ENCODE measurements at regions not wholly inside any gene's neighbourhood (a gene's known extent, or its start where the extent isn't known, plus 50 kb on each side); places are given as distances from the start of the nearest gene placed in this dataset.

DNA sequence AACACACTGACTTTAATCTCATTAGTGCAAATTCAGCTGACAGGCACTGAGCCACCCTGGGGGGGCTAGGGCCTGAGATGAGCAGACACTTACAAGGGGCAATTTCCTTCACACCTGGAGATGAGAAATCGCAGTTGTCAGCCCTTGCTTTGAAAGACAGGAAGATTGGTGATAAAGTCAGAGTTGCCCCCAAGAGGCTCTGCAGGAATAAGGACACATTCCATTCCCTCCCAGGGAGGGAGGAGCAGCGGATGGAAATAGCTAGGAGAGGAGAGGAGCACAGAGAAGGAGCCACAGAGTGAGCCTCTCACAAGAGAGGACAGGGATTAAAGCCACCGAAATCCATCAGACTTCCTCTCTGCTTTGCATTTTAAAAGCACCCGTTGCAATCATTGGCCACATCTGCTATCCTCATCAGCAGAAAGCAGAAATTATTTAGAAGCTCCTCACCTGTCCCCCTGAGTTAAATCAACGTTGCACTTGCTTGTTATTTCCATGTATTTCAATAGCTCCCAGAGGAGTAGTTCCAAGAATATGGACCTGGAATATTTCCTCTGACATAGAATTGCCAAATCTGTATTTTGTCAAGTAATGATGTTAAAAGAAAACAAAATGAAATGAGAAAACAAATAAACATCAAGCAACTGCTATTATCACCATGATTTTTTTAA, 213.7 kb downstream of the BARX2 start:
- DNase-seq (ENCODE audit: low read depth) = no peak
- TF ChIP-seq, protein P1, sequence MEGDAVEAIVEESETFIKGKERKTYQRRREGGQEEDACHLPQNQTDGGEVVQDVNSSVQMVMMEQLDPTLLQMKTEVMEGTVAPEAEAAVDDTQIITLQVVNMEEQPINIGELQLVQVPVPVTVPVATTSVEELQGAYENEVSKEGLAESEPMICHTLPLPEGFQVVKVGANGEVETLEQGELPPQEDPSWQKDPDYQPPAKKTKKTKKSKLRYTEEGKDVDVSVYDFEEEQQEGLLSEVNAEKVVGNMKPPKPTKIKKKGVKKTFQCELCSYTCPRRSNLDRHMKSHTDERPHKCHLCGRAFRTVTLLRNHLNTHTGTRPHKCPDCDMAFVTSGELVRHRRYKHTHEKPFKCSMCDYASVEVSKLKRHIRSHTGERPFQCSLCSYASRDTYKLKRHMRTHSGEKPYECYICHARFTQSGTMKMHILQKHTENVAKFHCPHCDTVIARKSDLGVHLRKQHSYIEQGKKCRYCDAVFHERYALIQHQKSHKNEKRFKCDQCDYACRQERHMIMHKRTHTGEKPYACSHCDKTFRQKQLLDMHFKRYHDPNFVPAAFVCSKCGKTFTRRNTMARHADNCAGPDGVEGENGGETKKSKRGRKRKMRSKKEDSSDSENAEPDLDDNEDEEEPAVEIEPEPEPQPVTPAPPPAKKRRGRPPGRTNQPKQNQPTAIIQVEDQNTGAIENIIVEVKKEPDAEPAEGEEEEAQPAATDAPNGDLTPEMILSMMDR (conservative IDR thresholded peaks at IDR 0.05; ENCODE audit: low read depth, low read length) = no peak

DNA sequence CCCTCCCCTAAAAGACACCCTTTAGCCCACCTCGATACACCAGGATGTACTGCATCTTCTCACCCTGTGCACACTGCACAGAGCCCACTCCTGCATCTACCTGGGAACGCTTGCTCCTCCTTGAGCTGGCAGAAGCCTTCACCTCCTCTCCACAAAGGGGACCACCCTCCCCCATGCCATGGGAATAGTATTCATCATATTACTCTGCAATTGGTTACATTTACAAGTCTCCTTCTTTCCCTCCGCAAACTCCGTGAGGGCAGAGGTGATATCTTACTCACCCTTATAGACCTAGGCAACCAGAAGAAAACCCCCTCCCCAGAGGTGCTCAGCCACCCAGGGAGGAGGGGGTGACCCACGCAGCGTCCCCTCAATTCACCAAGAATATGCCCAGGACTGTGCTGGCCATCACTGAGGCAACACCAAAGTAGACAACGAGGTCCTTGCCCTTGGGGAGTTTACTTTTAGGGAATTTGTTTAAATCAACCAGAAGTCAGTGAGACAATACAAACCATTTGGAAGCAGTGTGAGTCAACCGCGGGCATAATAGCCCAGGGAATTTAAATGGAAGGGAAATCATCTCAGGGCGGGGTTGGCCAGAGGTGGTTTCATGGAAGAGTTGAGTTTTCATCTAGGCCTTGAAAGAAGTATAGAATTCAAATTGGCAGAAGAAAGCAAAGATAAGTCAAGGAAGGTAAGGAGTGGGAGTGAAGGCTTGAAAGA, 214.5 kb downstream of the BARX2 start:
- no peak for DNase-seq (ENCODE audit: low read depth)
- TF ChIP-seq, protein P1 (conservative IDR thresholded peaks at IDR 0.05; ENCODE audit: low read depth, low read length) = no peak
- no peak overlapping the region for H3K4me3 ChIP-seq (ENCODE audit: low read depth, low read length)

More for the DNA sequence above, 213.7 kb downstream of the BARX2 start:
- no peak overlapping the region for H3K4me3 ChIP-seq (ENCODE audit: low read depth, low read length)

DNA sequence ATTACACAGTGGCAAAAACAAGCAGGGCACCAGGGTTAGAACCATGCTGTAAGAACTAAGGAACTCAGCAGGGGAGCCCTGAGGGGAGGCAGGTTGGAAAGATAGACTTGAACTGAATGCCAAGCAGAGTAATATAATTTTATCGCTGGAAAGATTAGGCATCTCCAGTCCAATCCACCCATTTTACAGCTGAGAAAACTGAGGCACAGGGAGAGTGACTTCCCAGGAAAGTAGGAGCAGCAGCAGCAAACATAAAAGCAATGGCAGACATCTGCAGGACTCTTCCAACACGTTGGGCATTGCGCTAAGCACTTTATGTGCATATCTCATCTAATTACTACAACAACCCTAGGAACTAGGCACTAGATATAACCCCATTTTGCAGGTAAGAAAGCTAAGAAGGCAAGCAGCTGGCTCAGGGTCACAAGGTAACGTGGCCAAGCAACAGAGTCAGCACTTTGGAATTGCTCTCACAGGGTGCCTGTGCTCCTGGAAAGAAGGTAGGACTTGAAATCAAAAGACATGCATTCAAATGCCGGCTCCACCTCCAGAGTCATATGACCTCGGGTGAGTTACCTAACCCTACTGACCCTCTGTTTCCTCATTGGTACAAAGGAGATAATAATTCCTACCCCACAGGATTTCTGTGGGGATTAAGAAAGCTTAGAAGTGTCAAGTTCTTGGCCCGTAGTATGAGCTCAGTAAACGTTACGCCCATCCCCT, 215.3 kb downstream of the BARX2 start:
- H3K4me3 ChIP-seq (ENCODE audit: low read depth, low read length) = no peak overlapping the region
- TF ChIP-seq, protein P1 (conservative IDR thresholded peaks at IDR 0.05; ENCODE audit: low read depth, low read length) = no peak
- no peak for DNase-seq (ENCODE audit: low read depth)

DNA sequence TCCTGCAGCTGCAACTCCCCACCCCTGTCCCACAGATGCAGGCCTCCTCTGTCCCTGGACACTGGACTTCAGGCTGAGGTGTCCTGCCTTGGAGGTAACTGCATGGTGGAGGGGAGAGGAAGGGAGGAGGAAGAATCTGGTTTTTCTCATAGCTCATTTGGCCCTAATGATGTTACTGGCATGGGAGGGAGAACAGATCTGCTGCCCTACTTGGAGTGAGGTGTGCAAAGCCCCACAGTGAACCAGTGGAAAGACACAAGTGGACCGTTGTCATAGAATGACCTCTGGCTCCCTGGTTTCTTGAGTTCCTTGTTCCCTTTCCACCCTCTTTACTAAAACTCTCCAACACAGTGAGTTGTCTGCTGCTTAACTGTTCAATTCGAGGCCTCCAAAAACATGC, 215.9 kb downstream of the BARX2 start:
- TF ChIP-seq, protein P1 (conservative IDR thresholded peaks at IDR 0.05; ENCODE audit: low read depth, low read length) = no peak
- no peak overlapping the region for H3K4me3 ChIP-seq (ENCODE audit: low read depth, low read length)
- no peak for DNase-seq (ENCODE audit: low read depth)

DNA sequence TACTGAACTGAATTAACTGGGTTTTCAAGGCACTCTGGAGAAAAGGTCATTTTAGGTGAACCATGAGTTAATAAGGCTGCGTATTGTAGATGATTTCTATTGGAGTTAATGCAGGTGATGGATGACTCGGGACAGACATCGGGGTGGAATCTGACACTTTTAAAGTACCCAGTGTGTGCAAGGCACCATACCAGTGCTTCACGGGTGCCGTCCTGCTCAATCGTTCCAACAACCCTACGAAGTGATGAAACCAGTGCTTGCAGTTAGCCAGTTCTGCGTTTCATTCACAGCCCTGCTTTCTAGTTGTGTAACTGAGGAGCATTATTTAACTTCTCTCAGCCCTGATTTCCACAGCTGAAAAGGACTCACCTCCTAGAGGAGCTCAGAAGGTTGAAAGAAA, 216.5 kb downstream of the BARX2 start:
- no peak overlapping the region for H3K4me3 ChIP-seq (ENCODE audit: low read depth, low read length)
- TF ChIP-seq, protein P1 (conservative IDR thresholded peaks at IDR 0.05; ENCODE audit: low read depth, low read length) = no peak
- DNase-seq (ENCODE audit: low read depth) = no peak

DNA sequence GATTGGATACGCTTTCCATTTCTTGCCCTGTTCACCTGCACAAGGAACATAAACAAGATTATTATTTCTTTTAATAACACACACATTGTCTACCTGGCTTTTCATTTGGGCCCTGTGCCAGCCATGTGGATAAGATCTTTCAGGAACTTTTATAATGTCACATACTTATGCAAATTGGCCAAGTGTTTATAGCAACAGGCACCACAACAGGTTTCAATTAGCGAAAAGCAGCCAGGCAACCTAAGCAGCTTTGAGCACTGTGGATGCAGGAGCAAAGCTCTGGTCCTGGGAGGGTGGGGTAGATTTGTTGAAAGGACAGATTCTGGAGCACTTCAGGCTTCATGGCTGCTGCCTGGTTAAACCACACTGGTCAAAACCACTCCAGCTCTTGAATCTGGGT, 217.4 kb downstream of the BARX2 start:
- DNase-seq (ENCODE audit: low read depth) = peak; percentile 27
- TF ChIP-seq, protein P1 (conservative IDR thresholded peaks at IDR 0.05; ENCODE audit: low read depth, low read length) = no peak
- H3K4me3 ChIP-seq (ENCODE audit: low read depth, low read length) = no peak overlapping the region

Measured in epithelial cell of proximal tubule (primary cell).